IMR-90 (cell line): ENCODE measurements at regions not wholly inside any gene's neighbourhood (a gene's known extent, or its start where the extent isn't known, plus 50 kb on each side); places are given as distances from the start of the nearest gene placed in this dataset.

Experiments
- ATAC-seq: fragments of 200-7000 bp; cut with Tn5 transposase; 2 replicates; pipeline ENCODE4 v1.9.1; 2020; ENCODE audit warnings: low read depth, mild to moderate bottlenecking, moderate library complexity
- BruUV-seq: library from RNA; stranded (reverse); fragments of 400-500 nt; replicated peaks from 2 replicates; lab custom pipeline; 2021; lab: Mats Ljungman, UMichigan
- CTCF ChIA-PET: fragments of 300-600 bp; formaldehyde crosslinking; extraction: SDS; loops from one replicate; lab custom pipeline; 2021; ENCODE audit warnings: antibody characterized with exemption; lab: Yijun Ruan, JAX
- POLR2A ChIA-PET: fragments of 300-600 bp; sonication (Branson Sonifier 250); formaldehyde crosslinking; loops from one replicate; lab custom pipeline; 2022; ENCODE audit warnings: antibody characterized with exemption; ENCODE audit not compliant: unreplicated experiment; lab: Charles Lee
- DNase-seq: peaks from one replicate; pipeline ENCODE4 v3.0.0; 2013
- H2AFZ ChIP-seq: replicated peaks from 2 replicates; pipeline ENCODE3; 2013; ENCODE audit warnings: low read length, mild to moderate bottlenecking; ENCODE audit not compliant: poor library complexity
- H2AK5ac ChIP-seq: 2 replicates; pipeline ENCODE4 v1.6.1; 2013; ENCODE audit warnings: low read depth, low read length, inconsistent platforms
- H2AK9ac ChIP-seq: replicated peaks from 2 replicates; pipeline ENCODE3; 2013; ENCODE audit warnings: mild to moderate bottlenecking, low read depth, low read length, moderate library complexity; ENCODE audit not compliant: poor library complexity
- H2BK120ac ChIP-seq: 2 replicates; pipeline ENCODE4 v1.6.1; 2013; ENCODE audit warnings: low read depth, low read length, inconsistent platforms
- H2BK15ac ChIP-seq: 3 replicates; pipeline ENCODE4 v1.6.1; 2013; ENCODE audit warnings: low read depth, low read length, inconsistent platforms
- H2BK20ac ChIP-seq: 2 replicates; pipeline ENCODE4 v1.6.1; 2013; ENCODE audit warnings: low read depth, mild to moderate bottlenecking, inconsistent platforms, low read length, moderate library complexity
- H2BK5ac ChIP-seq: 2 replicates; pipeline ENCODE4 v1.6.1; 2013; ENCODE audit warnings: mild to moderate bottlenecking, low read depth, low read length, inconsistent platforms; ENCODE audit not compliant: poor library complexity, severe bottlenecking
- H3K14ac ChIP-seq: replicated peaks from 2 replicates; pipeline ENCODE4 v1.6.1; 2013; ENCODE audit warnings: low read depth, low read length, inconsistent platforms
- H3K18ac ChIP-seq: 2 replicates; pipeline ENCODE4 v1.6.1; 2013; ENCODE audit warnings: low read depth, low read length, control low read depth
- H3K23ac ChIP-seq: 2 replicates; pipeline ENCODE4 v1.6.1; 2013; ENCODE audit warnings: low read depth, low read length, inconsistent platforms
- H3K27ac ChIP-seq: 2 replicates; pipeline ENCODE4 v1.5.1; 2013; ENCODE audit warnings: mild to moderate bottlenecking, control low read depth, low read length; ENCODE audit not compliant: insufficient read depth
- H3K27me3 ChIP-seq: 2 replicates; pipeline ENCODE4 v1.6.1; 2013; ENCODE audit warnings: low read length; ENCODE audit not compliant: control insufficient read depth, insufficient read depth
- H3K36me3 ChIP-seq: 2 replicates; pipeline ENCODE4 v1.6.1; 2013; ENCODE audit warnings: low read length, mixed read lengths; ENCODE audit not compliant: control insufficient read depth, insufficient read depth
- H3K4ac ChIP-seq: 2 replicates; pipeline ENCODE4 v1.6.1; 2013; ENCODE audit warnings: low read depth, low read length, inconsistent platforms
- H3K4me1 ChIP-seq: 2 replicates; pipeline ENCODE4 v1.6.1; 2013; ENCODE audit warnings: low read length, mixed read lengths; ENCODE audit not compliant: control insufficient read depth, insufficient read depth
- H3K4me2 ChIP-seq: 2 replicates; pipeline ENCODE4 v1.6.1; 2013; ENCODE audit warnings: low read depth, mild to moderate bottlenecking, control low read depth, low read length, moderate library complexity
- H3K4me3 ChIP-seq: 2 replicates; pipeline ENCODE4 v1.5.1; 2013; ENCODE audit warnings: low read depth, mild to moderate bottlenecking, control low read depth, low read length, moderate library complexity; ENCODE audit not compliant: insufficient read depth
- H3K56ac ChIP-seq: 2 replicates; pipeline ENCODE4 v1.6.1; 2013; ENCODE audit warnings: low read length, inconsistent platforms; ENCODE audit not compliant: insufficient read depth; ENCODE audit errors: extremely low read depth
- H3K79me1 ChIP-seq, 2 experiments: 2 replicates each; pipeline ENCODE4 v1.6.1; 2013; ENCODE audit warnings: low read length in 2 of 2, inconsistent platforms in 1 of 2, low read depth in 1 of 2
- H3K9ac ChIP-seq: 2 replicates; pipeline ENCODE4 v1.6.1; 2013; ENCODE audit warnings: low read depth, low read length, control low read depth
- H3K9me1 ChIP-seq: 2 replicates; pipeline ENCODE4 v1.6.1; 2013; ENCODE audit warnings: low read length, inconsistent platforms; ENCODE audit not compliant: insufficient read depth
- H3K9me3 ChIP-seq: 2 replicates; pipeline ENCODE4 v1.6.1; 2013; ENCODE audit warnings: low read length; ENCODE audit not compliant: control insufficient read depth, insufficient read depth
- H4K20me1 ChIP-seq: 2 replicates; pipeline ENCODE4 v1.6.1; 2013; ENCODE audit warnings: low read length, inconsistent platforms; ENCODE audit not compliant: insufficient read depth
- H4K5ac ChIP-seq: 2 replicates; pipeline ENCODE4 v1.6.1; 2013; ENCODE audit warnings: mild to moderate bottlenecking, low read depth, low read length, control low read depth
- H4K8ac ChIP-seq, 2 experiments: 2 replicates each; pipeline ENCODE4 v1.6.1; 2013; ENCODE audit warnings: low read depth in 2 of 2, low read length in 2 of 2, control low read depth in 1 of 2, inconsistent platforms in 1 of 2
- H4K91ac ChIP-seq: 2 replicates; pipeline ENCODE4 v1.6.1; 2013; ENCODE audit warnings: low read depth, low read length, inconsistent platforms; ENCODE audit not compliant: insufficient read depth
- POLR2A ChIP-seq: IDR thresholded peaks from 2 replicates; pipeline ENCODE4 v1.6.1; 2012; ENCODE audit warnings: mild to moderate bottlenecking, low read depth, low read length
- WGBS, 2 experiments: methylation state at CpG; one replicate each; pipeline versions ENCODE4 v1.1.5 to v1.1.7; 2013; ENCODE audit warnings: missing lambda C conversion rate in 2 of 2; ENCODE audit not compliant: insufficient read length in 1 of 2; ENCODE audit errors: extremely low coverage in 2 of 2; 5-methylcytosine and 5-hydroxymethylcytosine counted together
- dilution Hi-C: fragments of 300-500 bp; cut with HindIII; formaldehyde crosslinking; loops from one replicate; pipeline ENCODE4 v1.14.3; 2018; ENCODE audit warnings: low sequenced_read_pairs; ENCODE audit not compliant: unreplicated experiment
- in situ Hi-C: fragments of 300-500 bp; cut with MboI; formaldehyde crosslinking; loops from 3 replicates; pipeline ENCODE4 v1.14.3; 2019; ENCODE audit warnings: low sequenced_read_pairs, inconsistent platforms, mixed read lengths
- intact Hi-C: fragments of 100-400 bp; cut with micrococcal nuclease; formaldehyde crosslinking; loops from 2 replicates; pipeline ENCODE4 v1.10.0; 2022

DNA sequence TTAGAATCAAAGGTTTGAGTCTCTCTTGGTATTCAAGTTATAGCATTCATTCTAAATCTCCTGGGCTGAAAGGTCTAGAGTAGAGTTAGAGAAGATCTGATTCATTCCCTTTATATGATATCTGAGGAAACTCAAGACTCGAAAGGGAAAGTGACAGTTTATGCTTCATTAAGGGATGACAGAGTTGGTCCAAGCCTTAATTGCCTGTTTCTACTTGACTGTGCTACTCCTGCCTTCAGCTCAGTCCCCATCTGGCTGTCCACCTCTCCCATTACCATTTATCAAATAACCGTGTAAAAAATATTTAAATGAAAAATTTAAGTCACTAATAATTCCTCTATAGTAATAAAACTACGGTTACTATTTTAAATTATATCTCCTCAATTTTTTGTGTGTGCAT, 537.1 kb upstream of the MEX3C start:
- Histone ChIP-seq H2BK15ac (no peak overlapping the region), H4K91ac (no peak overlapping the region), H4K5ac (no peak overlapping the region), H4K8ac (no peak overlapping the region), H4K20me1 (no peaks in the 10 kb centered on the region), H3K36me3 (no peaks in the 10 kb centered on the region), H3K14ac (no peak overlapping the region), H3K27ac (no peak overlapping the region), H3K9ac (no peak overlapping the region), H2AK5ac (no peak overlapping the region), H3K9me3 (peaks cover 13% of the 10 kb centered on the region), H3K18ac (no peak overlapping the region), H3K23ac (no peak overlapping the region), H3K27me3 (no peaks in the 10 kb centered on the region), H3K4me1 (no peaks in the 10 kb centered on the region), H3K4ac (no peak overlapping the region), H3K9me1 (no peaks in the 10 kb centered on the region), H3K56ac (no peak overlapping the region), H3K79me1 (no peaks in the 10 kb centered on the region), H3K4me2 (no peak overlapping the region), H2BK5ac (no peak overlapping the region), H2BK120ac (no peak overlapping the region), H3K4me3 (no peak overlapping the region), H2AK9ac (no peak overlapping the region), H2BK20ac (no peak overlapping the region), H2AFZ (no peak overlapping the region)
- no TSS peak for BruUV-seq
- dilution Hi-C loops: no loop called here
- in situ Hi-C loops: no loop called here
- ATAC-seq (no peak), DNase-seq (no peak)
- TF ChIP-seq POLR2A: no peak
- POLR2A ChIA-PET: no interaction called here
- intact Hi-C loops: no loop called here
- WGBS, 2 experiments: no CpG with 5 or more reads among the region's 3 CpGs
- CTCF ChIA-PET: no interaction called here
